ENCODE measurements at regions not wholly inside any gene's neighbourhood (a gene's known extent, or its start where the extent isn't known, plus 50 kb on each side); places are given as distances from the start of the nearest gene placed in this dataset.

DNA sequence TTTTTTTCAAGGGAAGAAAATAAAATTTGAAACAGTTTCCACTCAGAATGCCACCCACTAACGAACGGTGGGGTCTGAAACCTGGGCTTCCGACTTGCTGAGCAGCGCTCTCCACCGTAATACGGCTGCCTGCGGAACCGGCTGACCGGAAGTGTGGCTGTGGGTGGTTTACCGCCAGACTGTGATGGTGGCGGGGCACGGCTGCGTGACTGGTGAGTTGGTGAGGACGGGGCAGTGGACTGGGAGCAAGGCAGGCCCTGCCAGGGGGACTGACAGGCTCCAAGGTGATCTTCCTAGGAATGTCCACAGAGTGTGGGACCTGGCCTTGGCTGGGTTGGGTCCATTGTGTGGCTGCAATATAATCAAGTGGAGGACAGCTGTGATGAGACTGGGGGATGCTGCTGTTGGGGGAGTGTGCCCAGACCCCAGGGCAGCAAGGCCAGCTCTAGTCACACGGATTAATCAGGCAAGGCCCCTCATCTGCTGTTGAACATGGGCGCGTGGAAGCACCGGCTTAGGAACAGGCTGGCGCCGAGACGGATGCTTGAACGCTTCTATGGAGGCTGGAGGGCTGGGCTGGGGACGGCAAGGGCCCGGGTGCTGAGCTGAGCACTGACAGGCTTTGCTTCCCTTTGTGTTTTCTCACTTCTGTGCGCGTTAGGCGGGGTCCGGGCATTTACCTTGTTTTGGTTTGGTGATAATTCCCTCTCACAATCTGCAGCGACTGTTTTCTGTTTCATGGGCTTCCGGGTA is 357.7 kb upstream of the SPRED2 start:
- Histone ChIP-seq H3K4me3 (ENCODE audit: low read depth, low read length) (no peak overlapping the region), H3K27me3 (ENCODE audit: control insufficient read depth, insufficient read depth, low read length) (no peaks in the 10 kb centered on the region), H3K9me3 (ENCODE audit: control insufficient read depth, insufficient read depth, low read length) (no peaks in the 10 kb centered on the region), H3K9ac (ENCODE audit: low read depth, low read length) (no peak overlapping the region), H3K4me1 (ENCODE audit: control insufficient read depth, insufficient read depth, low read length) (no peaks in the 10 kb centered on the region), H3K36me3 (ENCODE audit: control insufficient read depth, insufficient read depth, low read length) (no peaks in the 10 kb centered on the region)

DNA sequence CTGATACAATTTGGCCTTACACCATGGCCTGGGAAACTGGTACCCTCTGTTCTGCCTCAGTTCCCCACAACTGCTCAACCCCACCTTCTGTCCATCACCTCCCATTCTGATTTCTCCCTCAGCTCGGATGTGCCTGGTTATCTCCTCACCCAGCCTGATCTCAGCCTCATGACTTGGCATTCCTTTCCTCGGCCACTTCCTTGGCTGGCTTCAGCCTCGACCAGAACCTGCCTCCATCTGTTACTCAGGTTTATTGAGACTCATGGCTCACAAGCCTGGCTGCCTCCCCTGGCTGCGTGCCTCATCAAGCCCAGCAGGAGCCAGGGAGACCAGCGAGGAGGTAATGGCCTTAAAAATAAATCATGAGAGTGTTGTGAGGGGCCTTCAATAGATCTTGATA is 356.2 kb upstream of the SPRED2 start:
- Histone ChIP-seq H3K36me3 (ENCODE audit: control insufficient read depth, insufficient read depth, low read length) (no peaks in the 10 kb centered on the region), H3K4me3 (ENCODE audit: low read depth, low read length) (no peak overlapping the region), H3K4me1 (ENCODE audit: control insufficient read depth, insufficient read depth, low read length) (no peaks in the 10 kb centered on the region), H3K27me3 (ENCODE audit: control insufficient read depth, insufficient read depth, low read length) (no peaks in the 10 kb centered on the region), H3K9me3 (ENCODE audit: control insufficient read depth, insufficient read depth, low read length) (no peaks in the 10 kb centered on the region), H3K9ac (ENCODE audit: low read depth, low read length) (no peak overlapping the region)

DNA sequence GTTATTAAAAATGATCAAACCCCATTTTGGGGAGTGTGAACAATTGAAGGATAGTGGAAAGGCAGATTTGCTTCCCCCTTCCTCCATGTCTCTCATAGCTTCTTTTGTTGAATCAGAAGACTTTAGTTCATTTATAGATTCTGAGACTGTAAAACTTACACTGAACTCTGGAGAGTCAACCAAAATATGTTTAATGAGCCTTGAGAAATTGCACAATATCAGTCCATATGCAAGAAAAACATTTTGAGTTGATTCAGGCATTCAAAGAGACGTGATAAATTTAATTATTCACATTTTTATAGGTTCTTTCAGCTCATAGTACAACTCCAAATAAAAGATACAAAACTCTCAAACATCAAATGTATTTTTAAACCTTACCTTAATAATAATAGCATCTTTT is 354.4 kb upstream of the SPRED2 start:
- Histone ChIP-seq H3K9me3 (ENCODE audit: control insufficient read depth, insufficient read depth, low read length) (no peaks in the 10 kb centered on the region), H3K36me3 (ENCODE audit: control insufficient read depth, insufficient read depth, low read length) (no peaks in the 10 kb centered on the region), H3K27me3 (ENCODE audit: control insufficient read depth, insufficient read depth, low read length) (no peaks in the 10 kb centered on the region), H3K4me1 (ENCODE audit: control insufficient read depth, insufficient read depth, low read length) (no peaks in the 10 kb centered on the region), H3K9ac (ENCODE audit: low read depth, low read length) (no peak overlapping the region), H3K4me3 (ENCODE audit: low read depth, low read length) (no peak overlapping the region)

DNA sequence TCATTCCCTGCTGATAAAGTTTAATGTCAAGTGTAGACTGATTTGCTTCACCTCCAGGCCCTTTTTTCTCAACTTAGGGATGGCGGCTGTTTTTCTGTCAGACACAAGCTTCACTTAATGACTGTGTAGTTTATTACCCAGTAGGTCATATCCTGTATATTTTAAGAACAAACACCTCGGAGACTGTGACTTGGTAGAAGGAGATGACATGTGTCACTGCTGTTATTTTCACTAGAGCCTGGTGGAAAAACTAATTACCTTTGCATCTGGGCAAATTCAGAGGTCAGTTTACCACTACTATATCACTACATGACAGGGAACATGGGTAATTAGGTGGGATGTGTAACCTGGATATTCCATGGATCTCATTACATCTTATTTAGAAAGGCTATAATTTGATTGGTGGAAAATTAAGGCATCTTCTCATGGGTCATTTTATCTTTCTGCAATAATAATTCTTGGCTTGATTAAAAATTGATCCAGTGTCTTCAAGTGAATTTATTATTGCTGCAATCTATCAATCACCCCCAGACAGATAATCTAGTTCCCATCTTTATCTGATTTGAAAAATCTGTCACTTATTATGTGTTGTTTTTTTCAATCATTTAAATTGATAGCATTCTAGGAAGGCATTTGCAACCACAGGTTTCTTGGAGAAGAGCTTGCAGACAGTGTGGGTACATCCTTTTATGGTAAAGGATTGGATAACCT is 353.8 kb upstream of the SPRED2 start:
- H3K4me1 ChIP-seq (ENCODE audit: control insufficient read depth, insufficient read depth, low read length), result no peaks in the 10 kb centered on the region

DNA sequence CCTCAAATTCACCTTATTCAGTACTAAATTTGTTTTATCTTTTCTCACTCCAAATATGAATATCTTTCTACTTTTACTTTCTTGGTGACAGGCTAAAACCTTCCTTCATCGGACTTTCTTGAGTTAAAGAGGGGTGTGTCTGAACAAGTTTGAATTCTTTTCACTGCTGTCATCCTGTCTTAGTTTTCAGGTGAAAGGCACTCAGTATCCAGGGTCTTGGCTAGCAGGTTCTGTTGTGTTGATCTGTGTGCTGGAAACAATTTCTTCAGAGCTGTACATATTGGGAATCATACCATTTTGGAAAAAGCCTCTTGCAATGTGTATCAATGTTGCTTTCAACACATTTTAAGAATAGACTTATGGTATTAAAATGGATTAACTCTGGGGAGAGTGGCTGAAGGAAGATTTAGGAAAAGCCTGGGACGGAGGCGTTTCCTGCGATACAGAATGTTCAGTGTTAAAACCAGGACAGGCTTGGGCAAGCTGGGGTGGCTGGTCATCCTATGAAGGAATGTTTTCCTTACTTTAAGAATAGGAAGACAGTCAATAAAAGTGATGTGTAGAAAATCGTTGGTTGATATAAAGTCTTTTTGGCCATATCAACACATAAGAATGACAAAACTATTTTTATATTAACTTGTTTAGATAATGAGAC is 350.7 kb upstream of the SPRED2 start:
- H3K27me3 ChIP-seq (ENCODE audit: control insufficient read depth, insufficient read depth, low read length), result no peaks in the 10 kb centered on the region
- no peaks in the 10 kb centered on the region for H3K36me3 ChIP-seq (ENCODE audit: control insufficient read depth, insufficient read depth, low read length)
- no peak overlapping the region for H3K4me3 ChIP-seq (ENCODE audit: low read depth, low read length)

More for the DNA sequence above, 353.8 kb upstream of the SPRED2 start:
- no peaks in the 10 kb centered on the region for H3K36me3 ChIP-seq (ENCODE audit: control insufficient read depth, insufficient read depth, low read length)
- H3K9ac ChIP-seq (ENCODE audit: low read depth, low read length), result no peak overlapping the region
- H3K9me3 ChIP-seq (ENCODE audit: control insufficient read depth, insufficient read depth, low read length), result no peaks in the 10 kb centered on the region
- no peaks in the 10 kb centered on the region for H3K27me3 ChIP-seq (ENCODE audit: control insufficient read depth, insufficient read depth, low read length)
- no peak overlapping the region for H3K4me3 ChIP-seq (ENCODE audit: low read depth, low read length)

DNA sequence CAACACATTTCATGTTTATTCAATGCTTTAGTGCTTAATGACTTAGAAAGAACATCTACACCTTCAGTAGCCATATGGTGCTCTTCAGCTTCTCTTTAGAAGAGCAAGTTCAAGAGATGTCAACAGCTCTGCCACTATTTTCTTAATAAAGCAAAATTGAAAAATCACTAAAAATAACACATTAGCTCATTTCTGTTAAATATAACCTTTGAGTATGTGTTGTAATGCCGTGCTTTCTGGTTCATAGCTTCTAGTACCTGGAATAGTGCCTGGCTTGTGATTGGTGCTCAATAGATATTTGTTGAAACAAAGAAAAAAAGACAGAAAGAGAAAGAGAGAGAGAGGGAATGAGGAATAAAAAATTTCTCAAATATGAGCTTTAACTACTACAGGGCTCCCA is 349.8 kb upstream of the SPRED2 start:
- no peaks in the 10 kb centered on the region for H3K4me1 ChIP-seq (ENCODE audit: control insufficient read depth, insufficient read depth, low read length)
- H3K4me3 ChIP-seq (ENCODE audit: low read depth, low read length), result no peak overlapping the region
- no peaks in the 10 kb centered on the region for H3K9me3 ChIP-seq (ENCODE audit: control insufficient read depth, insufficient read depth, low read length)
- H3K27me3 ChIP-seq (ENCODE audit: control insufficient read depth, insufficient read depth, low read length), result no peaks in the 10 kb centered on the region
- no peak overlapping the region for H3K9ac ChIP-seq (ENCODE audit: low read depth, low read length)
- no peaks in the 10 kb centered on the region for H3K36me3 ChIP-seq (ENCODE audit: control insufficient read depth, insufficient read depth, low read length)

More for the DNA sequence above, 350.7 kb upstream of the SPRED2 start:
- Histone ChIP-seq H3K9ac (ENCODE audit: low read depth, low read length) (no peak overlapping the region), H3K4me1 (ENCODE audit: control insufficient read depth, insufficient read depth, low read length) (no peaks in the 10 kb centered on the region), H3K9me3 (ENCODE audit: control insufficient read depth, insufficient read depth, low read length) (no peaks in the 10 kb centered on the region)

DNA sequence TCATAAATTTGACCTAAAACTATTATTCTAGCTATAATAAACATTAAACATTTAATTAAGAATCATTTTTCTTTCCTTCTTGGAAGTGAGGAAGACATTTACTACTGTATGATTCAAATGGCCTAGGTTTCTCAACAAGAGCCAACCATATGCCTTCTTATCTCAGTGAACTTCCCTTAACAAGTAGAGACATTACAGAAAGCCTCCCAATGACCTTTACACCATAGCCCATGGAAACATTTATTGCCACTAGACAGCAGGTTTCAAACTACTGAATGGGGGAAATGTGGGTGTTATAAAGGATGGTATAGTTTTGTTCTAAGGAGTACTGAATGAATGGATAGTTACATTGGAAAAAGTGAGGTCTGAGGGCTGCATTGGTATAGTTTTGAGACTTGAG is 349.4 kb upstream of the SPRED2 start:
- H3K27me3 ChIP-seq (ENCODE audit: control insufficient read depth, insufficient read depth, low read length), result no peaks in the 10 kb centered on the region
- H3K9me3 ChIP-seq (ENCODE audit: control insufficient read depth, insufficient read depth, low read length), result no peaks in the 10 kb centered on the region

DNA sequence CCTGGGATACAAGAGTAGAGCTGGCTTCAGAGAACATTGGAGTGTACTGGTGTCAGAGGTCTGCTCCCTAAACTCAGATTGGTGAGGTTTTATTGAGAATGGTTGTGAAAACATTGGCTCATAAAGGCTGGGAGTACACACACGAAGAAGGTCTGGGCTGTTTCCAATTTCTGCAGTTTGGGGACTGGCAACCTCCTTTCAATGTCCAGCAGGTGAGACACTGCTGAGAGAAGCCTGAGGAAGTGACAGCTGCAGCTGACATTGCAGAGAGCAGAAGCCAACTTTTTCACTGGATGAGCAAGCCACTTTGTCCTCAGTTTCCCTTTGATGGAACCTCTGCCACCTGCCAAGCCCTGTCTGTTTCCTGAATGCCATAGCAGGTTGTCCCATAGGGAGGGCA is 346.6 kb upstream of the SPRED2 start:
- no peaks in the 10 kb centered on the region for H3K4me1 ChIP-seq (ENCODE audit: control insufficient read depth, insufficient read depth, low read length)
- H3K9ac ChIP-seq (ENCODE audit: low read depth, low read length), result no peak overlapping the region
- no peaks in the 10 kb centered on the region for H3K36me3 ChIP-seq (ENCODE audit: control insufficient read depth, insufficient read depth, low read length)
- H3K9me3 ChIP-seq (ENCODE audit: control insufficient read depth, insufficient read depth, low read length), result no peaks in the 10 kb centered on the region
- no peak overlapping the region for H3K4me3 ChIP-seq (ENCODE audit: low read depth, low read length)
- H3K27me3 ChIP-seq (ENCODE audit: control insufficient read depth, insufficient read depth, low read length), result no peaks in the 10 kb centered on the region

More for the DNA sequence above, 349.4 kb upstream of the SPRED2 start:
- no peaks in the 10 kb centered on the region for H3K4me1 ChIP-seq (ENCODE audit: control insufficient read depth, insufficient read depth, low read length)
- H3K4me3 ChIP-seq (ENCODE audit: low read depth, low read length), result no peak overlapping the region
- no peaks in the 10 kb centered on the region for H3K36me3 ChIP-seq (ENCODE audit: control insufficient read depth, insufficient read depth, low read length)
- H3K9ac ChIP-seq (ENCODE audit: low read depth, low read length), result no peak overlapping the region

DNA sequence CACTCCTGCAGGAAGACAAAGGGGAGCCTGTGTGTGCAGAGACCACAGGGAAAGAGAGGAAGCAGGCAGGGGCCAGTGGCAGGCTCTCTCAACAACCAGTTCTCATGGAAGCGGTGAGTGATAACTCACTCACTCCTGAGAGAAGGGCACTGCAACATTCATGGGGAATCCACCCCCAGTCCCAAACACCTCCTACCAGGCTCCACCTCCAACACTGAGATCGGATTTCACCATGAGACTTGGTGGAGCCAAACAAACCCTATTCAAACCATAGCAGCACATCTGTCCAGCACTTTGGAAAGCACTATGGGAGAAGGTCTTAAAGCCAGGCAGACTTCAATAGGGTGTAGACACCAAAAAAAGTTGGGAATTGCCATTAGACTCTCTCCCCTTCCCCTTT is 345.7 kb upstream of the SPRED2 start:
- H3K9ac ChIP-seq (ENCODE audit: low read depth, low read length), result no peak overlapping the region
- no peaks in the 10 kb centered on the region for H3K9me3 ChIP-seq (ENCODE audit: control insufficient read depth, insufficient read depth, low read length)
- H3K4me3 ChIP-seq (ENCODE audit: low read depth, low read length), result no peak overlapping the region
- H3K4me1 ChIP-seq (ENCODE audit: control insufficient read depth, insufficient read depth, low read length), result no peaks in the 10 kb centered on the region
- H3K27me3 ChIP-seq (ENCODE audit: control insufficient read depth, insufficient read depth, low read length), result no peaks in the 10 kb centered on the region
- no peaks in the 10 kb centered on the region for H3K36me3 ChIP-seq (ENCODE audit: control insufficient read depth, insufficient read depth, low read length)

DNA sequence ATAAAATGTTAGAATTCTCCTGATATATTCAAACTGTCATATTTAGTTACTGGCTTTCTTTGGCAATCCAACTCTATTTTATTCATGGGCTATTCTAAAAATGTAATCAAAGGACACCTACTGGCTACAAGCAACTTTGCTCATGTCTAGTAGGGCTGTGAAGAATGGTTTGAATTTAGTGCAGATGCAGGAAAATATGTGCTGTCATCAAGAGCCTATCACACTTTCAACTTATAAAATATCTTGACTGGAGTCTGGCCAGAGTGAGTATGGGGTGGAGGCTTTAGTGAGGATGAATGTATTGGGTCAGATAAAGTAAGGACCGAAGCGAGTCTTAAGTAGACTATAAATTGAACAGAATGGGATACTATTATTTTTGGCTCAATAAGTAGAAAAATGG is 343.4 kb upstream of the SPRED2 start:
- Histone ChIP-seq H3K9me3 (ENCODE audit: control insufficient read depth, insufficient read depth, low read length) (no peaks in the 10 kb centered on the region), H3K36me3 (ENCODE audit: control insufficient read depth, insufficient read depth, low read length) (no peaks in the 10 kb centered on the region), H3K4me1 (ENCODE audit: control insufficient read depth, insufficient read depth, low read length) (no peaks in the 10 kb centered on the region), H3K27me3 (ENCODE audit: control insufficient read depth, insufficient read depth, low read length) (no peaks in the 10 kb centered on the region), H3K9ac (ENCODE audit: low read depth, low read length) (no peak overlapping the region), H3K4me3 (ENCODE audit: low read depth, low read length) (no peak overlapping the region)

DNA sequence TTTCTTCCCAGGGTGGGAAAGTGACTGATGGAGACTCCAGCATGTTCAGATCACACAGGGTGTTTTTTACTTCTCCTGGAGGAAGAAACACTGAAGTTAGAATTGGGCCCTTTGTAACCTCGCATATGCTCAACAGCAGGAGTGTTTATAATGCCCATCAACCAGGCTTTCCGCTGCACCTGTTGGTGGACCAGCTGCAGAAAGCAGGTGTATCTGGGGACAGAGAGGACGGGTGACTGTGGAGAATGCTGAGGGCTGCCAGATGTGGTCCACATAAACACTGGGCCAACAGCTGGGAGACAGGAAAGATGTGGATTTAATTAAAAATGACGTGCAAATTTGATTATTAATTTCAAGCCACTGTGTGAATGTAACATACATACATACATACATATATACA is 335.5 kb upstream of the SPRED2 start:
- H3K4me3 ChIP-seq (ENCODE audit: low read depth, low read length), result no peak overlapping the region
- H3K27me3 ChIP-seq (ENCODE audit: control insufficient read depth, insufficient read depth, low read length), result no peaks in the 10 kb centered on the region
- H3K4me1 ChIP-seq (ENCODE audit: control insufficient read depth, insufficient read depth, low read length), result no peaks in the 10 kb centered on the region
- H3K9me3 ChIP-seq (ENCODE audit: control insufficient read depth, insufficient read depth, low read length), result no peaks in the 10 kb centered on the region
- no peak overlapping the region for H3K9ac ChIP-seq (ENCODE audit: low read depth, low read length)
- H3K36me3 ChIP-seq (ENCODE audit: control insufficient read depth, insufficient read depth, low read length), result no peaks in the 10 kb centered on the region
